Breast epithelium (tissue), 3 donors: ENCODE measurements at regions not wholly inside any gene's neighbourhood (a gene's known extent, or its start where the extent isn't known, plus 50 kb on each side); places are given as distances from the start of the nearest gene placed in this dataset.

Experiments
- CTCF ChIP-seq, 3 donors: fragments of 450-650 bp; IDR thresholded peaks; one replicate each; pipeline ENCODE4 v1.5.1; 2016 to 2017; ENCODE audit warnings: antibody characterized with exemption in 3 of 3, mild to moderate bottlenecking in 3 of 3, moderate library complexity in 3 of 3
- POLR2A ChIP-seq: fragments of 450-650 bp; IDR thresholded peaks from one replicate; pipeline ENCODE4 v1.6.1; 2016; ENCODE audit warnings: antibody characterized with exemption, mild to moderate bottlenecking, moderate library complexity
- POLR2AphosphoS5 ChIP-seq, 3 donors: sonication (generic); formaldehyde crosslinking; IDR thresholded peaks; one replicate each; pipeline ENCODE4 v1.6.1; 2017; ENCODE audit warnings: antibody characterized with exemption in 3 of 3

GRCh38 chr2:76288598-76288997 is 577.9 kb upstream of the GCFC2 start:
- TF ChIP-seq POLR2A (no peak), CTCF (IDR thresholded peaks at IDR 0.05) (no peak), POLR2AphosphoS5 (IDR thresholded peaks at IDR 0.05) (no peak)
